ENCODE measurements at regions not wholly inside any gene's neighbourhood (a gene's known extent, or its start where the extent isn't known, plus 50 kb on each side); places are given as distances from the start of the nearest gene placed in this dataset.

DNA sequence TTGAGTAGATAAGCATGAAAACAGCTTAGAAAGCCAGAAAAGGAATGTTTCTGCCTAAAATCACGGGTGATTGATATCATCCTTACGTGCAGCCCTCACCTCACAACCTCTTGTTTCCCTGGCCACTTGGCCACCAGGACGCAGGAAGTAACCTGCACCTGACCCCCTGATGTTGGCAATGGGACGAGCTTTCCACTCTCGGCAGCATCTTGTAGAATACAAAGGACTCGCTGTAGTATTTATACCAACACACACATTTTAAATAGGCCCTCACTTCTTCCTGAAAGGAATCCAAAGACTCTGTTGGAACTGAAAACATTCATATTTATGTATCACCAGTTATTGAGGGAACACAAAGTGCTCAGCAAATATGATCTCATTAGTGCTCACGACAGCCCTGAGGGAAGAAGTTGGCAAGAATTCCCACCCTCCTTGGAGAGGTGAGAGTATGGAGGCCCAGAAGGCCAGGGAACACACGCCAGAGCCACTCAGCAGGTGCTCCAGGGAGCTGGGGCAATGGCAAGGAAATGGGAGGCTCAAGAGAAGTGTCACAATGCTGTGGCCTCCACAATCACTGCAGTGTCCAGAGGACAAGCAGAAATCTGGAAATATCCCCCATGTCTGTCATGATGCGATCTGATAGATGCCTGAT, 103.3 kb upstream of the KIT start:
- Histone ChIP-seq H3K9me3 (no peaks in the 10 kb centered on the region), H3K79me2 (ENCODE audit: insufficient read depth) (no peaks in the 10 kb centered on the region), H4K20me1 (ENCODE audit: insufficient read depth) (no peaks in the 10 kb centered on the region), H3K9me2 (no peaks in the 10 kb centered on the region), H3K4me3 (ENCODE audit: low read depth in 2 of 2, low read length in 1 of 2) (no peak overlapping the region), H3K4me1 (ENCODE audit: control insufficient read depth in 1 of 2, insufficient read depth in 2 of 2, low read depth in 1 of 2, low read length in 1 of 2) (no peaks in the 10 kb centered on the region), H3F3A (replicated peaks; ENCODE audit: insufficient read depth) (no peaks in the 10 kb centered on the region), H3K9ac (no peak overlapping the region), H3K4me2 (no peak overlapping the region), H3K36me3 (replicated peaks in 1 of 2; ENCODE audit: control insufficient read depth in 1 of 2, insufficient read depth in 2 of 2, low read length in 1 of 2) (no peaks in the 10 kb centered on the region), H3K27ac (ENCODE audit: low read depth in 2 of 2, low read length in 1 of 2) (no peak overlapping the region), H2AFZ (ENCODE audit: low read depth) (no peak overlapping the region), H3K27me3 (ENCODE audit: insufficient read depth) (no peaks in the 10 kb centered on the region)
- TF ChIP-seq SIN3A (IDR thresholded peaks at IDR 0.05; ENCODE audit: borderline replicate concordance, low read depth, low read length) (no peak), POLR2AphosphoS5 (IDR thresholded peaks at IDR 0.05; ENCODE audit: low read depth, low read length) (no peak), CHD2 (IDR thresholded peaks at IDR 0.05; ENCODE audit: low read length, partially characterized antibody) (no peak), TCF12 (IDR thresholded peaks at IDR 0.05) (no peak), EP300 (IDR thresholded peaks at IDR 0.05; ENCODE audit: borderline replicate concordance in 1 of 2, low read depth in 1 of 2, low read length in 1 of 2) (no peak), TEAD4 (IDR thresholded peaks at IDR 0.05; ENCODE audit: borderline replicate concordance, insufficient read depth) (no peak), RAD21 (IDR thresholded peaks at IDR 0.05; ENCODE audit: low read length) (no peak), USF2 (IDR thresholded peaks at IDR 0.05; ENCODE audit: borderline replicate concordance, low read depth, low read length) (no peak), MXI1 (IDR thresholded peaks at IDR 0.05; ENCODE audit: low read depth, low read length) (no peak), EZH2phosphoT487 (IDR thresholded peaks at IDR 0.05; ENCODE audit: borderline replicate concordance, low read depth) (no peak), NRF1 (IDR thresholded peaks at IDR 0.05; ENCODE audit: low read depth, low read length) (no peak), TAF1 (IDR thresholded peaks at IDR 0.05; ENCODE audit: borderline replicate concordance, low read depth, low read length) (no peak), MAX (IDR thresholded peaks at IDR 0.05; ENCODE audit: low read depth) (no peak), ELF1 (IDR thresholded peaks at IDR 0.05) (no peak), RXRA (IDR thresholded peaks at IDR 0.05; ENCODE audit: borderline replicate concordance, low read depth) (no peak), JUND (IDR thresholded peaks at IDR 0.05) (no peak), RCOR1 (IDR thresholded peaks at IDR 0.05; ENCODE audit: low read length) (no peak)
- TF ChIP-seq, protein P1, sequence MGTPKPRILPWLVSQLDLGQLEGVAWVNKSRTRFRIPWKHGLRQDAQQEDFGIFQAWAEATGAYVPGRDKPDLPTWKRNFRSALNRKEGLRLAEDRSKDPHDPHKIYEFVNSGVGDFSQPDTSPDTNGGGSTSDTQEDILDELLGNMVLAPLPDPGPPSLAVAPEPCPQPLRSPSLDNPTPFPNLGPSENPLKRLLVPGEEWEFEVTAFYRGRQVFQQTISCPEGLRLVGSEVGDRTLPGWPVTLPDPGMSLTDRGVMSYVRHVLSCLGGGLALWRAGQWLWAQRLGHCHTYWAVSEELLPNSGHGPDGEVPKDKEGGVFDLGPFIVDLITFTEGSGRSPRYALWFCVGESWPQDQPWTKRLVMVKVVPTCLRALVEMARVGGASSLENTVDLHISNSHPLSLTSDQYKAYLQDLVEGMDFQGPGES (IDR thresholded peaks at IDR 0.05; ENCODE audit: low read depth, low read length) = no peak
- 62% methylated on average over 9 of the region's 9 CpGs for WGBS (ENCODE audit: low lambda C conversion rate)
- ChIA-PET CTCF (interaction anchor here (0.8 kb wide), 1 partner anchor 13 kb away, joined by 3 read pairs; no protein-coding TSS in a partner anchor), POLR2A (no interaction called here)
- DNase-seq = no peak
